Endothelial cell of umbilical vein (primary cell): ENCODE measurements at regions not wholly inside any gene's neighbourhood (a gene's known extent, or its start where the extent isn't known, plus 50 kb on each side); places are given as distances from the start of the nearest gene placed in this dataset.

Experiments
- BruUV-seq: library from RNA; stranded (reverse); fragments of 400-500 nt; replicated peaks from 2 replicates; lab custom pipeline; 2021; lab: Mats Ljungman, UMichigan
- CTCF ChIA-PET: fragments of 300-600, 350-600 bp; sonication (Branson Sonifier 250); formaldehyde crosslinking; loops from one replicate; lab custom pipeline; 2021; ENCODE audit warnings: antibody characterized with exemption, inconsistent platforms; lab: Charles Lee
- POLR2A ChIA-PET: fragments of 300-600, 350-600 bp; sonication (Branson Sonifier 250); formaldehyde crosslinking; loops from one replicate; lab custom pipeline; 2021; ENCODE audit warnings: antibody characterized with exemption, inconsistent platforms; lab: Charles Lee
- DNase-seq: peaks from one replicate; pipeline ENCODE4 v3.0.0-alpha.2; 2011; ENCODE audit warnings: low read depth, low spot score
- FAIRE-seq: peaks from 2 replicates; lab custom pipeline; 2011; peaks lifted over from hg19 to GRCh38; lab: Jason Lieb, UNC
- H2AFZ ChIP-seq: 2 replicates; pipeline ENCODE4 v1.6.0; 2012; ENCODE audit warnings: low read depth, low read length, control low read depth, inconsistent platforms
- H3K27ac ChIP-seq: 2 replicates; pipeline ENCODE4 v1.5.1; 2011; ENCODE audit warnings: low read depth, mild to moderate bottlenecking, control low read depth, low read length, moderate library complexity; ENCODE audit not compliant: insufficient read depth
- H3K27me3 ChIP-seq, 2 experiments: 2 replicates each; pipeline versions ENCODE4 v1.6.0 to v1.6.1; 2011; ENCODE audit warnings: low read length in 2 of 2, mixed read lengths in 1 of 2; ENCODE audit not compliant: control insufficient read depth in 2 of 2, insufficient read depth in 2 of 2
- H3K36me3 ChIP-seq, 2 experiments: 2 replicates in 1 of 2; 3 replicates in 1 of 2; pipeline ENCODE4 v1.5.1; 2011; ENCODE audit warnings: low read length in 2 of 2, mild to moderate bottlenecking in 1 of 2, moderate library complexity in 1 of 2; ENCODE audit not compliant: control insufficient read depth in 2 of 2, insufficient read depth in 2 of 2; ENCODE audit errors: extremely low read depth in 1 of 2
- H3K4me1 ChIP-seq: 3 replicates; pipeline ENCODE4 v1.5.1; 2011; ENCODE audit warnings: mild to moderate bottlenecking, low read length; ENCODE audit not compliant: control insufficient read depth, insufficient read depth; ENCODE audit errors: extremely low read depth
- H3K4me2 ChIP-seq: 2 replicates; pipeline ENCODE4 v1.6.1; 2011; ENCODE audit warnings: low read length, control low read depth, mixed read lengths; ENCODE audit not compliant: insufficient read depth
- H3K4me3 ChIP-seq, 3 experiments: fragments of 200-600 bp in 1 of 3; sonication (generic), shearing (Covaris generic) in 1 of 3; replicated peaks in 1 of 3; 2 replicates each; pipeline ENCODE4 v1.5.1; 2011 to 2016; ENCODE audit warnings: control low read depth in 3 of 3, low read length in 3 of 3, mild to moderate bottlenecking in 2 of 3, inconsistent platforms in 1 of 3, low read depth in 1 of 3, moderate library complexity in 1 of 3; ENCODE audit not compliant: insufficient read depth in 1 of 3
- H3K79me2 ChIP-seq: 2 replicates; pipeline ENCODE4 v1.6.0; 2012; ENCODE audit warnings: low read length, inconsistent platforms; ENCODE audit not compliant: control insufficient read depth, insufficient read depth
- H3K9ac ChIP-seq: replicated peaks from 2 replicates; pipeline ENCODE3; 2011; ENCODE audit warnings: low read length, control low read depth; ENCODE audit not compliant: insufficient read depth; ENCODE audit errors: extremely low read depth
- H3K9me1 ChIP-seq: replicated peaks from 3 replicates; pipeline ENCODE4 v1.6.0; 2011; ENCODE audit warnings: mild to moderate bottlenecking, low read length; ENCODE audit not compliant: control insufficient read depth, insufficient read depth; ENCODE audit errors: extremely low read depth
- H3K9me3 ChIP-seq: replicated peaks from 2 replicates; pipeline ENCODE4 v1.5.1; 2012; ENCODE audit warnings: low read length, inconsistent platforms; ENCODE audit not compliant: control insufficient read depth, insufficient read depth
- H4K20me1 ChIP-seq: replicated peaks from 2 replicates; pipeline ENCODE3; 2011; ENCODE audit warnings: mild to moderate bottlenecking, low read length; ENCODE audit not compliant: control insufficient read depth, insufficient read depth; ENCODE audit errors: extremely low read depth
- EZH2 ChIP-seq: IDR thresholded peaks from 2 replicates; pipeline ENCODE4 v1.6.1; 2012; ENCODE audit warnings: borderline replicate concordance, low read depth, mild to moderate bottlenecking, moderate library complexity, low read length, inconsistent platforms; ENCODE audit not compliant: severe bottlenecking
- FOS ChIP-seq: IDR thresholded peaks from 2 replicates; pipeline ENCODE4 v1.6.1; 2011; ENCODE audit warnings: mild to moderate bottlenecking, low read length, moderate library complexity, borderline replicate concordance; ENCODE audit not compliant: insufficient read depth
- GATA2 ChIP-seq: IDR thresholded peaks from 2 replicates; pipeline ENCODE4 v1.7.0; 2011; ENCODE audit warnings: low read depth, mild to moderate bottlenecking, moderate library complexity, mixed read lengths, low read length; ENCODE audit not compliant: insufficient read length, insufficient read depth
- JUN ChIP-seq: IDR thresholded peaks from 2 replicates; pipeline ENCODE4 v1.6.1; 2011; ENCODE audit warnings: borderline replicate concordance, low read depth; ENCODE audit not compliant: insufficient read length, insufficient read depth
- MYC ChIP-seq: IDR thresholded peaks from one replicate; pipeline ENCODE4 v1.6.1; 2011; ENCODE audit warnings: mild to moderate bottlenecking, low read depth, low read length
- POLR2A ChIP-seq: IDR thresholded peaks from 2 replicates; pipeline ENCODE4 v1.6.1; 2012; ENCODE audit warnings: low read depth, mild to moderate bottlenecking, control low read depth, low read length
- POLR2AphosphoS5 ChIP-seq: IDR thresholded peaks from 2 replicates; pipeline ENCODE4 v1.6.1; 2012; ENCODE audit warnings: low read depth, mild to moderate bottlenecking, control low read depth, low read length, moderate library complexity; ENCODE audit not compliant: insufficient read depth
- dilution Hi-C: fragments of 300-500 bp; cut with MboI; formaldehyde crosslinking; loops from one replicate; pipeline ENCODE4 v1.15.0; 2019; ENCODE audit warnings: low sequenced_read_pairs; ENCODE audit not compliant: extremely low pct_ligation_motif_present
- intact Hi-C: fragments of 100-400 bp; cut with micrococcal nuclease; formaldehyde crosslinking; loops from one replicate; pipeline ENCODE4 v1.10.0; 2022
- TF ChIP-seq, protein P1 (sequence below), 2 donors: IDR thresholded peaks; 1 replicate in 1 of 2; 2 replicates in 1 of 2; pipeline ENCODE4 v1.5.1; 2011; ENCODE audit warnings: low read length in 2 of 2, mild to moderate bottlenecking in 2 of 2, moderate library complexity in 2 of 2, control low read depth in 1 of 2, inconsistent platforms in 1 of 2, low read depth in 1 of 2; ENCODE audit not compliant: insufficient read depth in 1 of 2; ENCODE audit errors: extremely low read depth in 1 of 2
- TF ChIP-seq, protein P2 (sequence below): IDR thresholded peaks from 2 replicates; pipeline ENCODE4 v1.6.1; 2011; ENCODE audit not compliant: insufficient read depth, insufficient read length

DNA sequence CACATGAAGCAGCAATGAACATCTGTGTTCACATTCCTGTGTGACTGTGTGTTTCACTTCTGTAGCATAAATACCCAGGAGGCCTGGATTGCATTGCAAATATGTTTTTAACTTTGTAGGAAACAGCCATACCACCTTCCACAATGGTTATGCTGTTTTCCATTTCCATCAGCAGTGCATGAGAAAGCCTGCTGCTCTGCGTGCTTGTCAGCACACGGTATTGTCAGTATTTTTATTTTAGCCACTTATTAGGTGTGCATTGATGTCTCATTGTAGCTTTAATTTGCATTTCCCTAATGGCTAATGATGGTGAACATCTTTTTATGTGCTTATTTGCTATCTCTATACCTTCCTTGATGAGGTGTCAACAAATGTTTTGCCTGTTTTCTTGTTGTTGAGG is 355.9 kb downstream of the TRIML1 start:
- TF ChIP-seq, protein P1, sequence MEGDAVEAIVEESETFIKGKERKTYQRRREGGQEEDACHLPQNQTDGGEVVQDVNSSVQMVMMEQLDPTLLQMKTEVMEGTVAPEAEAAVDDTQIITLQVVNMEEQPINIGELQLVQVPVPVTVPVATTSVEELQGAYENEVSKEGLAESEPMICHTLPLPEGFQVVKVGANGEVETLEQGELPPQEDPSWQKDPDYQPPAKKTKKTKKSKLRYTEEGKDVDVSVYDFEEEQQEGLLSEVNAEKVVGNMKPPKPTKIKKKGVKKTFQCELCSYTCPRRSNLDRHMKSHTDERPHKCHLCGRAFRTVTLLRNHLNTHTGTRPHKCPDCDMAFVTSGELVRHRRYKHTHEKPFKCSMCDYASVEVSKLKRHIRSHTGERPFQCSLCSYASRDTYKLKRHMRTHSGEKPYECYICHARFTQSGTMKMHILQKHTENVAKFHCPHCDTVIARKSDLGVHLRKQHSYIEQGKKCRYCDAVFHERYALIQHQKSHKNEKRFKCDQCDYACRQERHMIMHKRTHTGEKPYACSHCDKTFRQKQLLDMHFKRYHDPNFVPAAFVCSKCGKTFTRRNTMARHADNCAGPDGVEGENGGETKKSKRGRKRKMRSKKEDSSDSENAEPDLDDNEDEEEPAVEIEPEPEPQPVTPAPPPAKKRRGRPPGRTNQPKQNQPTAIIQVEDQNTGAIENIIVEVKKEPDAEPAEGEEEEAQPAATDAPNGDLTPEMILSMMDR (IDR thresholded peaks at IDR 0.05; ENCODE audit: extremely low read depth in 1 of 2, insufficient read depth in 1 of 2, low read depth in 1 of 2, low read length in 2 of 2): no peak
- no peak for TF ChIP-seq MYC
- TF ChIP-seq FOS: no peak
- no peak for TF ChIP-seq POLR2AphosphoS5
- TF ChIP-seq, protein P2, sequence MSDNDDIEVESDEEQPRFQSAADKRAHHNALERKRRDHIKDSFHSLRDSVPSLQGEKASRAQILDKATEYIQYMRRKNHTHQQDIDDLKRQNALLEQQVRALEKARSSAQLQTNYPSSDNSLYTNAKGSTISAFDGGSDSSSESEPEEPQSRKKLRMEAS: no peak
- no peak for TF ChIP-seq EZH2
- no peak for TF ChIP-seq JUN
- no peak for TF ChIP-seq GATA2
- no peak for TF ChIP-seq POLR2A
- no peaks in the 10 kb centered on the region for H3K9me1 ChIP-seq
- dilution Hi-C loops: no loop called here
- no peak overlapping the region for H3K27ac ChIP-seq
- H3K79me2 ChIP-seq: no peaks in the 10 kb centered on the region
- H3K9ac ChIP-seq: no peak overlapping the region
- H3K4me2 ChIP-seq: no peak overlapping the region
- H3K27me3 ChIP-seq: no peaks in the 10 kb centered on the region
- DNase-seq: no peak
- no peak overlapping the region for H3K4me3 ChIP-seq
- intact Hi-C loops: no loop called here
- H3K36me3 ChIP-seq: no peaks in the 10 kb centered on the region
- H3K4me1 ChIP-seq: no peaks in the 10 kb centered on the region
- H4K20me1 ChIP-seq: no peaks in the 10 kb centered on the region
- H2AFZ ChIP-seq: no peak overlapping the region
- H3K9me3 ChIP-seq: peaks cover 1% of the 10 kb centered on the region
- ChIA-PET POLR2A (no interaction called here), CTCF (no interaction called here)
- BruUV-seq: no TSS peak
- FAIRE-seq: no peak
